H1 (cell line): ENCODE measurements at regions not wholly inside any gene's neighbourhood (a gene's known extent, or its start where the extent isn't known, plus 50 kb on each side); places are given as distances from the start of the nearest gene placed in this dataset.

Experiments
- CTCF ChIA-PET: fragments of 300-600 bp; sonication (Branson Sonifier 250); formaldehyde crosslinking; loops from one replicate; lab custom pipeline; 2021; ENCODE audit not compliant: partially characterized antibody; lab: Charles Lee
- POLR2A ChIA-PET: fragments of 300-600 bp; sonication (Branson Sonifier 250); formaldehyde crosslinking; loops from one replicate; lab custom pipeline; 2021; ENCODE audit warnings: inconsistent platforms; ENCODE audit not compliant: partially characterized antibody; lab: Charles Lee
- DNase-seq, 2 experiments: peaks; one replicate each; pipeline versions ENCODE4 v3.0.0 to v3.0.0-alpha.2; 2010 to 2022; ENCODE audit warnings: low spot score in 2 of 2, low read depth in 1 of 2, mixed read lengths in 1 of 2
- FAIRE-seq: peaks from 2 replicates; lab custom pipeline; 2011; peaks lifted over from hg19 to GRCh38; lab: Jason Lieb, UNC
- H2AFZ ChIP-seq: 2 replicates; pipeline ENCODE4 v1.8.1; 2012; ENCODE audit warnings: low read length, inconsistent platforms
- H2AK5ac ChIP-seq: 2 replicates; pipeline ENCODE4 v1.6.1; 2013; ENCODE audit warnings: low read depth, low read length
- H2BK120ac ChIP-seq: replicated peaks from 2 replicates; pipeline ENCODE3; 2013; ENCODE audit warnings: low read depth, low read length, inconsistent platforms
- H2BK12ac ChIP-seq: 2 replicates; pipeline ENCODE4 v1.6.1; 2013; ENCODE audit warnings: low read depth, low read length
- H2BK15ac ChIP-seq: 2 replicates; pipeline ENCODE4 v1.6.1; 2013; ENCODE audit warnings: low read length
- H2BK20ac ChIP-seq: 2 replicates; pipeline ENCODE4 v1.6.1; 2013; ENCODE audit warnings: low read length
- H2BK5ac ChIP-seq: 2 replicates; pipeline ENCODE4 v1.6.1; 2013; ENCODE audit warnings: low read depth, low read length
- H3K14ac ChIP-seq: 2 replicates; pipeline ENCODE4 v1.6.1; 2013; ENCODE audit warnings: inconsistent platforms; ENCODE audit not compliant: insufficient read length
- H3K18ac ChIP-seq: 2 replicates; pipeline ENCODE4 v1.6.1; 2013; ENCODE audit warnings: low read length; ENCODE audit errors: extremely low read depth
- H3K23ac ChIP-seq: 2 replicates; pipeline ENCODE4 v1.6.1; 2013; ENCODE audit warnings: inconsistent platforms; ENCODE audit not compliant: insufficient read length
- H3K23me2 ChIP-seq: 2 replicates; pipeline ENCODE4 v1.6.1; 2013; ENCODE audit warnings: low read depth, low read length
- H3K27ac ChIP-seq: 2 replicates; pipeline ENCODE4 v1.6.1; 2011; ENCODE audit warnings: low read depth, low read length, inconsistent platforms
- H3K27me3 ChIP-seq, 4 experiments: replicated peaks in 1 of 4; 1 replicate in 1 of 4; 2 replicates in 3 of 4; pipeline versions ENCODE4 v1.6.1 to v1.8.1; 2011 to 2013; ENCODE audit warnings: low read length in 3 of 4, mild to moderate bottlenecking in 3 of 4, inconsistent platforms in 2 of 4, mixed read lengths in 2 of 4, moderate library complexity in 1 of 4; ENCODE audit not compliant: control insufficient read depth in 3 of 4, insufficient read depth in 3 of 4; ENCODE audit errors: extremely low read depth in 1 of 4
- H3K36me3 ChIP-seq, 4 experiments: 2 replicates each; pipeline versions ENCODE4 v1.6.1 to v1.8.1; 2011 to 2013; ENCODE audit warnings: mild to moderate bottlenecking in 4 of 4, low read length in 3 of 4, moderate library complexity in 2 of 4, control low read depth in 1 of 4, inconsistent platforms in 1 of 4; ENCODE audit not compliant: insufficient read depth in 4 of 4, control insufficient read depth in 2 of 4
- H3K4ac ChIP-seq: replicated peaks from 2 replicates; pipeline ENCODE3; 2013; ENCODE audit warnings: low read length, low read depth, mixed read lengths, inconsistent platforms; ENCODE audit not compliant: insufficient read length
- H3K4me1 ChIP-seq, 4 experiments: replicated peaks in 1 of 4; 1 replicate in 1 of 4; 2 replicates in 3 of 4; pipeline versions ENCODE4 v1.6.1 to v1.8.1; 2011 to 2013; ENCODE audit warnings: low read length in 3 of 4, inconsistent platforms in 2 of 4, mixed read lengths in 1 of 4; ENCODE audit not compliant: insufficient read depth in 4 of 4, control insufficient read depth in 3 of 4
- H3K4me2 ChIP-seq, 2 experiments: 2 replicates each; pipeline versions ENCODE4 v1.6.1 to v1.8.1; 2011 to 2013; ENCODE audit warnings: low read depth in 2 of 2, low read length in 2 of 2, control low read depth in 1 of 2, inconsistent platforms in 1 of 2, mild to moderate bottlenecking in 1 of 2; ENCODE audit not compliant: insufficient read depth in 1 of 2
- H3K4me3 ChIP-seq, 4 experiments: fragments of 200-600, 300-600 bp in 1 of 4; sonication (generic), shearing (Covaris generic), sonication (Bioruptor Twin) in 1 of 4; 2 replicates each; pipeline versions ENCODE4 v1.5.1 to v1.8.1; 2011 to 2016; ENCODE audit warnings: low read length in 4 of 4, low read depth in 3 of 4, control low read depth in 2 of 4, inconsistent platforms in 2 of 4, mild to moderate bottlenecking in 2 of 4, mixed read lengths in 1 of 4, moderate library complexity in 1 of 4; ENCODE audit not compliant: insufficient read depth in 2 of 4; ENCODE audit errors: extremely low read depth in 1 of 4
- H3K56ac ChIP-seq: replicated peaks from 2 replicates; pipeline ENCODE3; 2013; ENCODE audit warnings: low read depth, mild to moderate bottlenecking, mixed read lengths, low read length, inconsistent platforms; ENCODE audit not compliant: insufficient read length
- H3K79me1 ChIP-seq: 2 replicates; pipeline ENCODE4 v1.6.1; 2013; ENCODE audit warnings: low read depth, low read length, control low read depth
- H3K79me2 ChIP-seq, 2 experiments: 2 replicates each; pipeline versions ENCODE4 v1.6.1 to v1.8.1; 2012 to 2013; ENCODE audit warnings: low read length in 2 of 2, mild to moderate bottlenecking in 2 of 2, inconsistent platforms in 1 of 2; ENCODE audit not compliant: insufficient read depth in 2 of 2, control insufficient read depth in 1 of 2
- H3K9ac ChIP-seq, 4 experiments: replicated peaks in 1 of 4; 1 replicate in 1 of 4; 2 replicates in 3 of 4; pipeline versions ENCODE4 v1.6.1 to v1.8.1; 2011 to 2013; ENCODE audit warnings: low read depth in 3 of 4, low read length in 3 of 4, control low read depth in 2 of 4, mild to moderate bottlenecking in 2 of 4, moderate library complexity in 2 of 4, inconsistent platforms in 1 of 4; ENCODE audit errors: extremely low read depth in 1 of 4
- H3K9me3 ChIP-seq, 2 experiments: 2 replicates each; pipeline versions ENCODE4 v1.6.1 to v1.8.1; 2012 to 2013; ENCODE audit warnings: mild to moderate bottlenecking in 2 of 2, moderate library complexity in 2 of 2, control low read depth in 1 of 2, inconsistent platforms in 1 of 2, low read depth in 1 of 2, low read length in 1 of 2, mixed read lengths in 1 of 2; ENCODE audit not compliant: insufficient read depth in 2 of 2
- H4K20me1 ChIP-seq, 2 experiments: replicated peaks in 1 of 2; 2 replicates each; pipeline versions ENCODE3 to v1.8.1; 2011 to 2013; ENCODE audit warnings: inconsistent platforms in 2 of 2, low read length in 2 of 2, mild to moderate bottlenecking in 1 of 2; ENCODE audit not compliant: insufficient read depth in 2 of 2, control insufficient read depth in 1 of 2
- H4K5ac ChIP-seq: 2 replicates; pipeline ENCODE4 v1.6.1; 2013; ENCODE audit warnings: low read length, low read depth, mixed read lengths, inconsistent platforms; ENCODE audit not compliant: insufficient read length
- H4K8ac ChIP-seq: 2 replicates; pipeline ENCODE4 v1.8.0; 2013; ENCODE audit warnings: mild to moderate bottlenecking, moderate library complexity, low read length, inconsistent platforms; ENCODE audit not compliant: insufficient read depth; ENCODE audit errors: extremely low read depth
- H4K91ac ChIP-seq: replicated peaks from 2 replicates; pipeline ENCODE3; 2013; ENCODE audit warnings: low read length, mixed read lengths, inconsistent platforms; ENCODE audit not compliant: insufficient read length
- HDAC2 ChIP-seq, 2 experiments: fragments of 300-600 bp in 1 of 2; sonication (generic) in 1 of 2; IDR thresholded peaks; 2 replicates each; pipeline ENCODE4 v1.6.1; 2011 to 2012; ENCODE audit warnings: low read depth in 2 of 2, low read length in 2 of 2, mild to moderate bottlenecking in 2 of 2, moderate library complexity in 2 of 2, borderline replicate concordance in 1 of 2, inconsistent platforms in 1 of 2
- MAX ChIP-seq: IDR thresholded peaks from 2 replicates; pipeline ENCODE4 v1.6.1; 2012; ENCODE audit warnings: inconsistent platforms
- SIN3A ChIP-seq, 2 experiments: IDR thresholded peaks in 1 of 2; conservative IDR thresholded peaks in 1 of 2; 2 replicates each; pipeline ENCODE4 v1.6.1; 2011 to 2012; ENCODE audit warnings: low read length in 2 of 2, improper control_type of control experiment in 1 of 2, low read depth in 1 of 2, mild to moderate bottlenecking in 1 of 2
- SIRT6 ChIP-seq: IDR thresholded peaks from one replicate; pipeline ENCODE4 v1.7.1; 2012; ENCODE audit warnings: low read length, inconsistent platforms
- WGBS, 2 experiments: shearing (Covaris generic) in 1 of 2; methylation state at CpG; one replicate each; pipeline versions ENCODE4 v1.1.6 to v1.1.7; 2013 to 2015; ENCODE audit warnings: low lambda C conversion rate in 2 of 2, mixed read lengths in 2 of 2, inconsistent platforms in 1 of 2, low coverage in 1 of 2, missing lambda C conversion rate in 1 of 2; ENCODE audit not compliant: insufficient replicate concordance in 2 of 2, insufficient coverage in 1 of 2, insufficient read length in 1 of 2; ENCODE audit errors: extremely low coverage in 1 of 2, missing lambda C conversion rate in 1 of 2; 5-methylcytosine and 5-hydroxymethylcytosine counted together

GRCh38 chr6:47403801-47404200, 73.8 kb upstream of the CD2AP start:
- no peak overlapping the region for H4K5ac ChIP-seq
- H3K79me2 ChIP-seq = no peaks in the 10 kb centered on the region
- H3K14ac ChIP-seq = no peak overlapping the region
- ChIA-PET CTCF (no interaction called here), POLR2A (interaction anchor here (0.7 kb wide), 1 partner anchor 25 kb away, joined by 3 read pairs; no protein-coding TSS in a partner anchor)
- H4K91ac ChIP-seq = no peak overlapping the region
- no peak overlapping the region for H3K23ac ChIP-seq
- no peak overlapping the region for H4K8ac ChIP-seq
- no peak overlapping the region for H3K4ac ChIP-seq
- TF ChIP-seq SIN3A (conservative IDR thresholded peaks at IDR 0.05 in 1 of 2, IDR thresholded peaks at IDR 0.05 in 1 of 2; ENCODE audit: low read depth in 1 of 2, low read length in 2 of 2) (no peak), SIRT6 (no peak), MAX (no peak), HDAC2 (IDR thresholded peaks at IDR 0.05; ENCODE audit: borderline replicate concordance in 1 of 2, low read depth in 2 of 2, low read length in 2 of 2) (no peak)
- no peak overlapping the region for H2BK5ac ChIP-seq
- H3K23me2 ChIP-seq = no peaks in the 10 kb centered on the region
- no peak overlapping the region for H2BK120ac ChIP-seq
- no peak overlapping the region for H2BK20ac ChIP-seq
- H2BK15ac ChIP-seq = no peak overlapping the region
- H3K27me3 ChIP-seq = no peaks in the 10 kb centered on the region
- H3K9ac ChIP-seq = no peak overlapping the region
- no peaks in the 10 kb centered on the region for H3K9me3 ChIP-seq
- H3K4me2 ChIP-seq = no peak overlapping the region
- H3K36me3 ChIP-seq = no peaks in the 10 kb centered on the region
- no peak overlapping the region for H2AK5ac ChIP-seq
- H3K4me3 ChIP-seq = no peak overlapping the region
- FAIRE-seq = no peak
- no peaks in the 10 kb centered on the region for H3K79me1 ChIP-seq
- H3K27ac ChIP-seq = no peak overlapping the region
- no peak overlapping the region for H3K56ac ChIP-seq
- H4K20me1 ChIP-seq = no peaks in the 10 kb centered on the region
- H3K4me1 ChIP-seq = 0 out of 7 replicates have a peak, but pooled peaks cover 0 to 2% (median 0%) of the 10 kb centered on the region in 4 experiments
- no peak overlapping the region for H2AFZ ChIP-seq
- no peak for DNase-seq
- WGBS, 2 experiments = 85% methylated on average over 2 of the region's 2 CpGs; no CpG with 5 or more reads in 1 of the 2 experiments
- no peak overlapping the region for H2BK12ac ChIP-seq
- no peak overlapping the region for H3K18ac ChIP-seq
